ENCODE measurements at regions not wholly inside any gene's neighbourhood (a gene's known extent, or its start where the extent isn't known, plus 50 kb on each side); places are given as distances from the start of the nearest gene placed in this dataset.
A peak's percentile ranks its signal among the peaks of the same experiment; 100 is the strongest.

GRCh38 chr21:28827422-28827821 is 165.3 kb downstream of the LTN1 start:
- H3K4me3 ChIP-seq, result no peak overlapping the region
- H3K4me1 ChIP-seq, result peaks cover 0 to 15% (median 0%) of the 10 kb centered on the region in 3 donors
- no peaks in the 10 kb centered on the region for H3K9me3 ChIP-seq
- TF ChIP-seq, protein P1, sequence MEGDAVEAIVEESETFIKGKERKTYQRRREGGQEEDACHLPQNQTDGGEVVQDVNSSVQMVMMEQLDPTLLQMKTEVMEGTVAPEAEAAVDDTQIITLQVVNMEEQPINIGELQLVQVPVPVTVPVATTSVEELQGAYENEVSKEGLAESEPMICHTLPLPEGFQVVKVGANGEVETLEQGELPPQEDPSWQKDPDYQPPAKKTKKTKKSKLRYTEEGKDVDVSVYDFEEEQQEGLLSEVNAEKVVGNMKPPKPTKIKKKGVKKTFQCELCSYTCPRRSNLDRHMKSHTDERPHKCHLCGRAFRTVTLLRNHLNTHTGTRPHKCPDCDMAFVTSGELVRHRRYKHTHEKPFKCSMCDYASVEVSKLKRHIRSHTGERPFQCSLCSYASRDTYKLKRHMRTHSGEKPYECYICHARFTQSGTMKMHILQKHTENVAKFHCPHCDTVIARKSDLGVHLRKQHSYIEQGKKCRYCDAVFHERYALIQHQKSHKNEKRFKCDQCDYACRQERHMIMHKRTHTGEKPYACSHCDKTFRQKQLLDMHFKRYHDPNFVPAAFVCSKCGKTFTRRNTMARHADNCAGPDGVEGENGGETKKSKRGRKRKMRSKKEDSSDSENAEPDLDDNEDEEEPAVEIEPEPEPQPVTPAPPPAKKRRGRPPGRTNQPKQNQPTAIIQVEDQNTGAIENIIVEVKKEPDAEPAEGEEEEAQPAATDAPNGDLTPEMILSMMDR (IDR thresholded peaks at IDR 0.05), result no peak
- TF ChIP-seq POLR2A (IDR thresholded peaks at IDR 0.05), result no peak
- no peaks in the 10 kb centered on the region for H3K36me3 ChIP-seq
- H3K27ac ChIP-seq, result peak overlapping the region in 2 of 4 donors; percentile 74 to 81
- WGBS, 2 donors, result 25 to 85% methylated on average over 1 of the region's 1 CpG
- no peaks in the 10 kb centered on the region for H3K27me3 ChIP-seq
- intact Hi-C loops (cut with DNase I), result no loop called here
- no peak for DNase-seq

DNA sequence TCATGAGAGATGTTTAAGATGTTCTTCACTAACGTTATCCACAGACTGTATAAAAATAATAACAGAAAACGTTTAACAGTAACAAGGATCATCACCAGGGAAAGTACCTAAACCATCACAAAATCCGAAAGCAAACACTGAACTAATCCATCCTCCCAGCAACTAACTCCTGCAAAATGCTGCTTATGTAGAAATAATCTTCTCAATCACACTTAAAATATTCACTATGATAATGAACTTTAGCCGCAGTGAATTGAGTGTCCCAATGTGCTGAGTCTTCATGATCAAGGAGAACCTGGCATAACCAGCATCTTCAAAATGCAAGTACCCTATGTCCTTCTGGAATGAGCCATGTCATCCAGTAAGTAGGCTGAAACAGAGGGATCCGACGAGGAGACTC is 166.1 kb downstream of the LTN1 start:
- WGBS, 2 donors, result 50 to 51% methylated on average over 6 of the region's 6 CpGs
- H3K4me3 ChIP-seq, result no peak overlapping the region
- no peaks in the 10 kb centered on the region for H3K9me3 ChIP-seq
- intact Hi-C loops (cut with DNase I), result no loop called here
- H3K36me3 ChIP-seq, result no peaks in the 10 kb centered on the region
- no peak for TF ChIP-seq POLR2A (IDR thresholded peaks at IDR 0.05)
- TF ChIP-seq, protein P1 (IDR thresholded peaks at IDR 0.05), result no peak
- H3K27me3 ChIP-seq, result no peaks in the 10 kb centered on the region
- H3K27ac ChIP-seq, result peak overlapping the region in 3 of 4 donors; percentile 31 to 81 (median 74)
- no peak for DNase-seq
- peaks cover 0 to 24% (median 0%) of the 10 kb centered on the region in 3 donors for H3K4me1 ChIP-seq

DNA sequence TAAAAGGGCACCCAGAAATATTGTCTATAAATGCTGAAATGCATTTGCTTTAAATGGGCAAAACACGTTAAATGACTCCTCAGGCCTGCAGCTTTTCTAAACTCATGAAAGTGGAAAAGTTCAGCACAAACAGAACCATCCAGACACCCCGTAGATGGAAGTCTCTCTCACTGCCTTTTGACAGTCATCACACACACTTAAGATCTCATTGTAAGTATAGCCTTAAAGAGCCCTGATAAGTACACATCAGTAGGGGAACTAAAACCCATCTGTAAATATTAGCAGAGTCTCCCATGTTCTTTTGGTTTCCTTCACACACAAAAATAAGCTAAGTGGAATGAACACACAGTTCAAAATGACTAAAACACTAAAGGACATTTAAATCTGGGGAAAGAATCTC is 166.7 kb downstream of the LTN1 start:
- Histone ChIP-seq H3K4me1 (peaks cover 0 to 29% (median 0%) of the 10 kb centered on the region in 3 donors), H3K9me3 (no peaks in the 10 kb centered on the region), H3K27ac (peak overlapping the region in 3 of 4 donors; percentile 51 to 81 (median 74)), H3K4me3 (no peak overlapping the region), H3K27me3 (no peaks in the 10 kb centered on the region), H3K36me3 (no peaks in the 10 kb centered on the region)
- DNase-seq, result no peak
- WGBS, 2 donors, result 55 to 73% methylated on average over 2 of the region's 2 CpGs
- intact Hi-C loops (cut with DNase I), result no loop called here
- TF ChIP-seq, protein P1 (IDR thresholded peaks at IDR 0.05), result no peak
- no peak for TF ChIP-seq POLR2A (IDR thresholded peaks at IDR 0.05)

DNA sequence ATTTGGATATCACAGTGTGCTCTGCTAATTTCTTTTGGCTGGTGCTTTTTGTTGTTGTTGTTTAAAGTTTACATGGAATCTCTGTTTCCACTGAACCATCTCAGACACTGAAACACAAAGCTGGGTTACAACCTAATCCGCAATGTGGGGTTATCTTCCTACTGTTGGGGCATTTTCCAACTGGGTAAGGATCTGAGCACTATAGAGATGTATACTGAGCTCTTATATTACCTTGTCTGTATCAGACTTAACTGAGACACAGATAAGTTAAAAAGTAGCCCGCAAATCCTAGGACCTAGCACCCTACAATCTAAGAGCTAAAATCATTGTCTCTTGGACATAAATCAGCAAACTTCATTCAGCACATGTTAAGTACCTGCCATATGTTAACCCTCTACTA is 169.2 kb downstream of the LTN1 start:
- Histone ChIP-seq H3K4me3 (no peak overlapping the region), H3K4me1 (peaks cover 0 to 30% (median 0%) of the 10 kb centered on the region in 3 donors), H3K36me3 (no peaks in the 10 kb centered on the region), H3K9me3 (no peaks in the 10 kb centered on the region), H3K27ac (peak overlapping the region; percentile 16 to 85 (median 76)), H3K27me3 (no peaks in the 10 kb centered on the region)
- intact Hi-C loops (cut with DNase I), result no loop called here
- 77 to 83% methylated on average over 2 of the region's 2 CpGs for WGBS, 2 donors
- no peak for DNase-seq
- TF ChIP-seq POLR2A (IDR thresholded peaks at IDR 0.05), result no peak
- TF ChIP-seq, protein P1 (IDR thresholded peaks at IDR 0.05), result no peak

GRCh38 chr21:28822486-28823335 is 170.0 kb downstream of the LTN1 start:
- intact Hi-C loops (cut with DNase I), result no loop called here
- WGBS, 2 donors, result 50 to 53% methylated on average over 3 of the region's 3 CpGs
- no peak for DNase-seq

More at GRCh38 chr21:28822486-28823335, 170.0 kb downstream of the LTN1 start:
- peaks cover 0 to 30% (median 0%) of the 10 kb centered on the region in 3 donors for H3K4me1 ChIP-seq
- H3K9me3 ChIP-seq, result no peaks in the 10 kb centered on the region
- no peaks in the 10 kb centered on the region for H3K36me3 ChIP-seq
- no peak overlapping the region for H3K4me3 ChIP-seq
- TF ChIP-seq, protein P1 (IDR thresholded peaks at IDR 0.05), result no peak
- no peak for TF ChIP-seq POLR2A (IDR thresholded peaks at IDR 0.05)
- H3K27ac ChIP-seq, result peak overlapping the region; percentile 16 to 85 (median 76)
- H3K27me3 ChIP-seq, result no peaks in the 10 kb centered on the region
